ENCODE measurements at regions not wholly inside any gene's neighbourhood (a gene's known extent, or its start where the extent isn't known, plus 50 kb on each side); places are given as distances from the start of the nearest gene placed in this dataset.

DNA sequence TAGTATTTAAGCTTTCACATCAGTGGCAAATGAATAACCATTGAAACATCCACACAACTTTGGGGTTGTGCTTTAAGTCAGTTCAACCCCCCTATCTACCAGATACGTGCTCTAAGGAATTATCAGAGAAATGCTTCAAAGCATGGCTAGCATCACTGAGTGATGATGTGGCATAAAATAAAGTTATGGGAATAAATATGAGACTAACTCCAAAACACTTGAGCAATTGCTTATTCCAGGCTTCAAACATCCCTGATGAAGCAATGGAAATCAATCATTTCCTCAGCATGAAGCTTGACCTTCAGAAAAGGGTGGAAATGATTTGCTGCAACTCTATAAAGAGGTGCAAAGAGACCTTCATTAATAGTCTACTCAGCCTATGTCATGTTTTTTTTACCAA is 292.0 kb upstream of the SMC2 start:
- no peak for DNase-seq

DNA sequence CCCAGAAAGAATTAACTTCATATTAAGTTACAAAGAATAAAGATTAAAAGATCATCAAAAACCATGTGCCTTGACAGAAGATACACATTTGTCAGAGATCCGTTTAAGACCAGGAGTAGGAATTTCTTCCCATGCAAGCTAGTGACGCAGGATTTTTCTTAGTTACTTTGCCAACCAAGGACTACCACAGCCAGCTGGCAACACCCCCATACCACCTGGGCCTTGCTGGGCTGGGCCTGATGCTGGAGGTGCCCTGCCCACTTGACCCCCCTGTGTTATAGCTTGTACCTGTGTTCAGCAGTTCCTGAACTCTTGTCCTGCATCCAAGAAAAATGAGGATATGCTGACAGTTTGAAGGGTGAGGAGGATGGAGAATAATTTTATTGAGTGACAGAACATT is 290.9 kb upstream of the SMC2 start:
- DNase-seq = no peak

DNA sequence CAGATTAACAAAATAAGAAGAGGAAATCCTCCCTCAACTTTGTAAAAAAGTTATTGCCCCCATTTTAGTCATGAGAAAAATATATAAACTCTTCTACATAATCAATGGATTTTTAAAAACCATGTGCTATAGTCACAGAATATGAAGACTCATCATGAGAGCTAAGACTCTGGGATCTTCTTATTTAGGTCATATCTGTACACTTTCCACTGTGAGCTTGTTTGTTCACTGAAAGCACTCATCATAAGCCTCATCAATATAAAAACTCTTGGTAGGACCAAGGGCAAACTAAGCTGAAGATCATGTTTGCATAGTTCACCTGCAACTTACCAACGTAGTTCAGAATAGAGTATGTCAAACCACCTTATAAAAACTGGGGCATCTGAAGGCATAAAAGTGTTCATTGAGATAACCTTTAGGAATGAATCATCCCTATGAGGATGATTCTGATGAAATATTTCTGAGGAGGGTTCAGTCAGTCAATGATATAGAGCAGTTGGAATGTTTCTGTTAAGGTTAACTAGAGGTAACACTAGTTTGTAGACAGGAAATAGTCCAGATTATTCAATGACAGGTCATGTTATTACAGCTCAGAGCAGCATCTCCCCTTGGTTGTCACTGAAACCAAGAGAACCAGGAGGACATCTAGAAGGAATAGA is 289.9 kb upstream of the SMC2 start:
- DNase-seq = no peak

DNA sequence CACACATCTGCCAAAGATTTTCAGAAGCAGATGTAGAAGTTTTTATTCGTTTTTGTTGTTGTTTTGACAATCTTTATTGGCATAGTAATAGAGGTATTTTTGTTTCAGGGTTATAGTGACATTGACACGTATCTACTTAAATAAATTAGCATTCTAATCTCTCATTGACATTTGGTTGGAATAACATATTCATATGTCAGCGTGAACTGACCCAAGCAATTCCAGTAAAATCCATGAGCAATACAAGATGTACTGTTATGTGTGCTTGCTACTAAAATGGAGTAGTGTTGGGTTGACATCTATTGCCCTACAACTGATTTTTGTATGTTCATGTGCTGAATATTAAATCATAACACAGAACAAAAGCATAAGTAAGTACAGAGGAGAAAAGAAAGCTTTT is 284.4 kb upstream of the SMC2 start:
- no peak for DNase-seq

DNA sequence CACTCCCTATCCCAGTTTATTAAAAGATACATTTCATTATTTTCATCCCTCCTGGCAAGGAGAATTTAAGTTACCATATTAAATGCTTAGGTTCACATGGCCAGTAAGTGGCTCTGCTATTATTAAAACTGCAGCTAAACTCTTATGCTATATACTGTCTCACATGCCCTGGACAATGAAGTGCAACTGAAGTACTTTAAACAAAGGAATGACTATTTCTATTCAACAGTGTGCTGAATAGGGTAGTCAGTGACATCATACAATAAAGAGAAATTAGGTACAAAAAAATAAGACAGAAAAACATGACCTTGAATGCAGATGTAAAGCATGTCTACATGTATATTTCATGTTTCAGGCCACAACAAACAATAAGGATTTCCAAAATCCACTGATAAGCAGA is 282.6 kb upstream of the SMC2 start:
- no peak for DNase-seq

DNA sequence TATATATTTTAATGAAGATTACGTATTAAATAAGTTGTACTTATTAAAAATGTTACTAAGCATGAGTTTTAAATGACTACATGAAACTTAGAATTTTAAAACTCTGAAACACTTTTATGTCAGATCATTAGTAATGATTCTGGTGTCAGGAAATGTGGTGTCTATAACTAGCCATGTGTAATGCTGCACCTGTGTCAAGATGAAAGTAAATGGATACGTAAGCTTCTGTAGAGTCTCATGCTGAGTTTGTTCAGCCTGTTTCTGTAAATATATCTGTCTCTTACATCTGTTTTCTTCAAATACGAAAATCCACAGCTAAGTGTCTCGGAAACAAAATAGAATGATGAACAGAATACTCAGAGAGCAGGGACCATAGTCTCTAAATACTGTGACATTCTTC is 278.0 kb upstream of the SMC2 start:
- no peak for DNase-seq

DNA sequence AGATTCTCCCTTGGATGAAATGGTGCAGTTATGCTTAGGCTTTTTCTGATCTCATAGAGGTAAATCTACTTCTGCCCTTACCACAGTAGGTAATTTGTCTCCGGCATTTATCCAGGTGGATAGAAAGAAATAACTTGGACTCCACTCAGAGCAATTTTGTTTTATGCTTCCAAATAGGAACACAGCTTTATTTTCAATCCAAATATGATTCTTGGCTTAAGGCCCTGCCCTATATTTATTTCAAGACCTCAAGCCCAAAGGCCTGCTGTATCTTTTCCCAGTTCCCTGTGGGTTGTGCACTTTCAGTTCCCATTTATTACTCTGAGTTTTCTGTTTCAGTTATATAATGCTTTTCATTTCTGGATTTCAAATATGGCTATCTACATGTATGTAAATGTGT is 274.2 kb upstream of the SMC2 start:
- no peak for DNase-seq

DNA sequence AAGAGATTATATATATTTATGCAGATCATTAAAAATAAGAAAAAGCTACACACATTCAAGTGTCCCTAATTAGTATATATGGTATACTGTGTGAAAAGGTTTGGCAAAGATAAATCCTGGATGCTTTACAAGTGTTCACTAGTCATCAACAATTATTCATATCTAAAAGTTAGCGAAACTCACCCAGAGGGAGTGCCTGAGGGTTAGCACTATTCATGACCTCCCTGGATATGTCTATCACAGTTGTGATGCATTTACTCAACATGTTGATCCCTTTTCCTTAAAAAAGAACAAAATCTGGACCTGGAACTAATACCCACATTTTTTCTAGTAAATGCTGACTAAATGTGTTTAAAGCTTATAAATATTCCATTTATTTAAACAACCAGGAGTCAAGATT is 273.0 kb upstream of the SMC2 start:
- DNase-seq = no peak

DNA sequence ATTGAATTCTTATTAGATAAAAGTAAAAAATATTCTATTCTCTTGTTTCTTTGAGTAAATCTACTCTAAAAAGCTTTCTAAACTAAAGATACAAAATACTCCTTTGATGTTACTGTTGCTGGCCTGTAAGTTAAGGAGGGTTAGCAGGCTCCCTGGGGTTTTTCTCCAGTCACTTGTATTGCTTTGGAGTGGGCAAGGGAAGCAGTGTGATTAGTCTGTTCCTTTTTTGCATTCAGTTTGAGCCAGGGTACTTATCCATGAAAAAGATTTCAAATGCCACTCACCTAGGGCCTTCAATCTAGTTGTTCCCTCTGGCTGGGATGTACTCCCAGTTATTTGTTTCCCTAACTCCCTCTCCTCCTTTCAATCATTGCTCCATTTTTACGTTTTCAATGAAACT is 256.2 kb upstream of the SMC2 start:
- no peak for DNase-seq

DNA sequence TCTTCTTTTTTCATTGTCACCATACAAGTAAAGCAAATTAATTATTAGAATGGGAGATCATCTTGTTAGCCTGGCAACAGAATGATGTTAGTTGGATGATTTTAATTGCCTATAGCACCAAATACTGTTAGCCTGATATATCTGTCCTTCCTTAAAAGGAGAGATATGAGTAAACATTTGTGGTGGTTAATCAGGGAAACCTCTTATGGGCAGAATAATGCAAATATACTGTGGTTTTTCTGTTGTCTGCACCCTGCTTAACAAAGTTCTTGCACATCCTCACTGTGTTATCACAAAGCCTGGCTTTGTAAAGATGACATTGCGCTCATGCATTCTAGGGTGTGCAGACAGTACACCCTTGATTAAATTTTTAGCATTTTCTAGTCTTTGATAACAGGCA is 254.9 kb upstream of the SMC2 start:
- no peak for DNase-seq

DNA sequence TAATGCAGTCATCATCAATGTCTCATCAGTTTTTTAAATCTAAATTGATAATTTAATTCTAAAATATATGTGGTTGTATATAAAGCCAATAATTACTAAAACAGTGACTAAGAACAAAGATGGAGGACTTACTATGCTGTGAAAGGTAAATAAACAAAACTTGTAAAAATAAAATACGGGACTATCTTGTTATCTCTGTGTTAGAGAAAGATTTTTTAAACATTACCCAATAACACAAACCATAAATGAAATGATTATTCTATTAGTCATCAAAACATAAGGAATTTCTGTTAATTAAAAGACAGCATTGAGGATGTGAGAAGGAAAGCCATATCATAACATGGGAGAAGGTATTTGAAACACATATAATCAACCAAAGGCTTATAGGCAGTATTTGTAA is 226.2 kb upstream of the SMC2 start:
- no peak for DNase-seq

DNA sequence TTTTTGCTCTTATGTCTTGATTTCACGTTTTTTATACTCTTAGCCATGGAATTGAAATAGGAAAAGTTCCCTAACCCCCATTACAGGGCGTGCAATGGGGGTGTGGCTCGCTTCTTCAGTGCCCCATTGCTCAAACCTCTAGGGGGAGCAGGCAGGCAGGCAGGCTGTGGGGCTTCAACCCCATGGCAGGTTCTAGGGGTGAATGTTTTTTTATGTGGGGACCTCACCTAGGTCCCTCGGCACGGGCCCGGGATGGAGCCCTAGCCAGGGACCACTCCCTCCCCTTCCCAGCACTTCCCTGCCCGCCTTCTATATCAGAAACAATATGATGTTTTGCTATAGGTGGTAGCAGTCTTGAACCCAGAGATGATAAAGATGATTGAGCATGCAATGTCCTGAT is 221.3 kb upstream of the SMC2 start:
- DNase-seq = no peak

DNA sequence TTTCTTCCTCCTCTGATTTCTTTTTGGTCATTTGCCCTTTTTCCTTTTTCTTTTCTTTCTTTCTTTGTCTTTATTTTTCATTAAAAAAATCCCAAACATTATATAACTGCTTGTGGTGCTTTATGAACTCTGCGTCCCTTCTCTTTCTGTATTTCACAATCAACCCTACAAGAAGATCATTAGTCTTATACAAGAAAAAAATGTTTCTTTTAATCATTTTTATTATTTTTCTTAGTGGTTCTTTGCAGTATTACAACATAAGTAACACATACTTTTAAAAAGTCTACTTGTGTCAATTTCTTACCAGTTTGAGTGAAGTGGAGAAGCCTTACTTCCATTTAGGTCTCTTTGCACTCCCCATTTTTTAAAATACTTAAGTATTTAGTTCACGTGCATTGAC is 212.7 kb upstream of the SMC2 start:
- DNase-seq = no peak

DNA sequence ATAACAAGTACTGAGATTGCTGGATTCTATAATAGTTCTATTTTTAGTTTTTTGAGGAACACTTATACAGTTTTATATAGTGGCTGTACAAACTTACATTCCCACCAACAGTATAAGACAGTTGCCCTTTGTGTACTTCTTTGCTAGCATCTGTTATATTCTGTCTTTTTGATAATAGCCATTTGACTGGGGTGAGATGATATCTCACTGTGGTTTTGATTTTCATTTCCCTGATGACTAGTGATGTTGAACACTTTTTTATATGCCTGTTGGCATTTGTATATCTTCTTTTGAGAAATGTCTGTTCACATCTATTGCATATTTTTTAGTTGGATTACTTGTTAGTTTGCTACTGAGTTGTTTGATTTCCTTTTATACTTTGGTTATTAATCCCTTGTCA is 204.1 kb upstream of the SMC2 start:
- DNase-seq = no peak

DNA sequence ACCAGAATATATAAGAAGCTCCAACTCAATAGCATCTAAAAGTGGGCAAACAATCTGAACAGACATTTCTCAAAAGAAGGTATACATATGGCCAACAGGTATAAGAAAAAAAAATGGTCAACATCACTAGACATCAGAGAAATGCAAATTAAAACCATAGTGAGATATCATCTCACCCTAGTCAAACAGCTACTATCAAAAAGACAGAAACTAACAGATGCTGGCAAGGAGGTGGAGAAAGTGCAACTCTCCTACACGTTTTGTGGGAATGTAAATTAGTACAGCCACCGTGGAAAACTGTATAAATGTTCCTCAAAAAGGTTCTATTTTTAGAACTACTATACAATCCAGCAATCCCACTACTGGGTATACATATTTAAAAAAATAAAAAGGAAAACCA is 199.9 kb upstream of the SMC2 start:
- DNase-seq = no peak

DNA sequence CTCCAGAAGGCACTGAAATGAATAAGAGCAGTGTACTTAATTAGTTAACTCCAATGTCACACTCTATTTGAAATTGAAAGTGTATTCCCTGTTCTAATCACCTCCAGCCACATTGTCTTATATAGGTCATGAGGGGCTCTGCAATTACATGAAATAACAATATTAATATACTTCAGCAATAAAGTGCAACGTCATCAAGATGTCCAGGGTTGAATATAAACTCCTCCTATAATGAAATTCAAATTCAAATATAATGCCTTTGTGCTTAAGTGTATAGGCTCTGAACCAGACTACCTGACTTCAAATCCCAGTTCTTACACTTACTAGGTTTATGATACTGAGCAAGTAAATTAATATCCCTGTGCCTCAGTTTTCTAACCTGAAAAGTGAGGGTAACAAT is 195.6 kb upstream of the SMC2 start:
- no peak for DNase-seq

DNA sequence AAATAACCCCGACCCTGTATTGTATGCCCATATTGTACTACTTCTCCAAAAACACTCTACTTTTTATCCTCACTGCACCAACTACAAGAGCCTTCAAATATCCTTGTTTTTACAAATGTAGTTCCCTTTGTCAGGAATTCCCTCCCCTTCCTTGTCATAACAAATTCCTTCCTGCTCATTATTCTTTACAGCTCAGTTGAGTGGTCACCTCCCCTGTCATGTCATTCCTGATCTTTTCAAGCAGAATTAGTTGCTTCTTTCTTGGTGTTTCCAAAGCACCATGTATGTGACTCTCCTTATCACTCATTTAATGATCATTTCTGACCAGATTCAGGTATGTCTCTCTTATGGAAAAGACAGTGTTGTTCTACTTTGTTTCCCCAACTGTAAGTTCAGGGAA is 194.2 kb upstream of the SMC2 start:
- no peak for DNase-seq

DNA sequence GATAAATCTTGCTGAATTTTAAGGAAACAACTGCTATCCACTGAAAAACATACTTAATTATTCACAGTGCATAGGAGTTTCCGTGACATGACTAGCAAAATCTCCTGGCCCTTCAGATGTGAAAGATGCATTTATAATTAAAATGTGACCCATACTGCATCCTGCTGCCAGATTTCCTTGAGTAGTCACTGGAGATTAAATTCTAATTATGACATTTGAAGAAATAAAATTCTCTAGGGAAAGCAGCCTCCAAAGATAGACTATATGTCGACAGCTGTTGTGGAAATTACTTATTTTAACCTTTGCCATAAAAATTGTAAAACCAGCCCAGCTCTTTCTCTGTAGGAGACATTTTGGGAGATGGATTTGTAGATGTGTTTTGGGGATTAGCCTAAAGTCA is 193.6 kb upstream of the SMC2 start:
- no peak for DNase-seq

DNA sequence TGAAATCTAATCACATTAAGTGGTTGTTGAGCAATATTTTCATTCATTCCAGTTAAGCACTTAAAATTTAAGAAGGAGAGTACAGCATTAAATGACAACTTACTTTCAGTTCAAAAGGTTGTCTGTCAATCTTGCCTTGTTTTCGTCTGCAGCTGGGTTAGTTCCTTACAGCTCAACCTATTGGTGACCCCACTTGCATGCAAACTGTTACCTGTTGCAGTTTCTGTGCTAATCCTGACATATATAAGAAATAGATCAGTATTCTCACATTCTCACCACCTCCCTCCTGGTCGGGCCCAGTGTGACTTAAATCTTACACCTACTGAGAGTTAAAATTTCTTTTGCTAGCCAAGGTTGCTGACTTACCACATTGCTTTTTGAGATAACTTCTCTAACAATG is 191.8 kb upstream of the SMC2 start:
- no peak for DNase-seq

DNA sequence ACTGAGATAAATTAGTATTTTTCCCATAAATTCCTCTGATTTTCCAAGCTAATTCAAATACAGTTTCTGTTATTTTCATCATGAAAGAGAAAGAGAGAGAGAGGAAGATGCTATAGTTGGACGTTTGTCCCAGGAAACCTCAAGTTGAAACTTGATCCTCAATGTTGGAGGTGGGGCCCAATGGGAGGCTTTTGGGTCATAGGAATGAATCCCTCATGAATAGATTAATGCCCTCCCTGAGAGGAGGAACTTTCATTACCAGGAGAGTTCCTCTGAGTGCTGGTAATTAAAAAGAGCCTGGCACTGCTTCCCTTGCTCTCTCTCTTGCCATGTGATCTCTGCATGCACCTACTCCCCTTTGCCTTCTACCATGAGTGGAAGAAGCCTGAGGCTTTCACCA is 189.9 kb upstream of the SMC2 start:
- DNase-seq = no peak

DNA sequence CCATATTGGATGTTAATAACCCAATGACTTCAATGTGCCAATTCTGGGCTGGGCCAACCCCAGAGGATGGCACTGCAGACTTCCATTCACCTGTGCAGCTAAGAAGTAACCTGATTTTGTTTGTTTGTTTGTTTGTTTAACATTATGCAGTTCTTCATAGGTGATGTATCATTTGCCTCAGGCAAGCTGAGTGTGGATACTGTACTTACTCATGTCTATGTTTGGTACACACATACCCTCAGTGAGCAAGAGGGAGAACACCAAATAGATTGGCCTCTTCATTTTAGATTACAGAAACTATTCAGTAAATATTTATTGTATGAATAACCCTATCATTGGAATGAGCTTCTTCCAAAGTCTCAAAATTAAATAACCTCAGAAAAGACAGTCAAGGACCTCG is 180.2 kb upstream of the SMC2 start:
- no peak for DNase-seq

DNA sequence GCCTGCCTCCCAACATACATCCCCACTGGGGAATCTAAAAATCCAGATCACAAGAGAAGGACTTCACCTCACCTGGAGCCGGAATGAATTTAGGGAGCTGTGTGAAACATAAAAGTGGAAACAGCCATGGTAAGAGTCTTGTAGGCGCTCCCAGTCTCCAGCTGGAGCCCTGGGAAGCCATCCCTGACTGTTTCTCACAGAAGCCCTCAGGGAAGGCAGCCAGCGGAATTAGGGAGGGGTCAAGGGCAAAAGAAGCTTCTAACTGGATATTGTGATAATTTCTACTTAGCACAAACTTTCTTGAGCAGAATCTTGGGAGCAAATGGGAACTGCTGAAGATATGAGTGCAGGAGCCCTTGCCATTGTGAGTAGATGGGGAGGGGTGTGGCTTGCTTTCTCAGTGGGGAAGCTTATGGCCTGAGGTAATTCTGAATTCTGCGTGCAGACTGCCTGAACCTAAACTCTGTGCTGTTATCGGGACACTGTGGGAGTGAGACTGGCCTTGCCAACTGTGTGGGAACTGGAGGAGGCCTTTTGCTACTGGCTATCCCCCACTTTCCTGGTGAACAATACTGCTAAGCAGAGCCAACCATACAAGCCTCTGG is 174.4 kb upstream of the SMC2 start:
- DNase-seq = no peak

DNA sequence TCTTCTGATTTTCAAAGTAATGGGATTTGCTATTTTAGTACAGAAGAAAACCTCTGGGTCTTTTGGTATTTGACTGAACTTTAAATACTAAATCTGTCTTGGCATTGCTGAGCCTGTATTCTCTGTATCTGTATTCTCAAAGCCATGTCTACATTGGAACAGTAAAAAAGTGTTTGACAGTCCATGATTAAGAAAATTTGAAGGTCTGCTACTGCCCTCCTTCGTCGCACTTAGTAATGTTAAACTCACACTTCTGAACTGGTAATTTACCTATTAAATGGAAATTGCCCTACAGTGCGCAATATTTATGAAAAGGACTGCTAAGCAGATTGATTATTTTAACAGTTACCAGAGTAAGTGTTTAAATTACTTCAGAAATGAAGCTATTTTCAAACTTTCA is 165.7 kb upstream of the SMC2 start:
- DNase-seq = no peak

DNA sequence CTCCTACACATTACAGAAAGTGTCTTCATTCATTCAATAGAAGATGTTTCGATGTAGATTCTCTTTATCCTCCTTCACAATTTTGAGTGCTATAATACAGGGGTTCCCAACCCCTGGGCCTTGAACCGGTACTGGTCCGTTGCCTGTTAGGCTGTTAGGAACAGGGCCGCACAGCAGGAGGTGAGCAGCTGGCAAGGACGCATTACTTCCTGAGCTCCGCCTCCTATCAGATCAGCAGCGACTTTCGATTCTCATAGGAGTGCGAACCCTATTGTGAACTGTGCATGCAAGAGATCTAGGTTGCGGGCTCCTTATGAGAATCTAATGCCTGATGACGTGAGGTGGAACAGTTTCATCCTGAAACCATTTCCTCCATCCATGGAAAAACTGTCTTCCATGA is 153.0 kb upstream of the SMC2 start:
- DNase-seq = no peak

DNA sequence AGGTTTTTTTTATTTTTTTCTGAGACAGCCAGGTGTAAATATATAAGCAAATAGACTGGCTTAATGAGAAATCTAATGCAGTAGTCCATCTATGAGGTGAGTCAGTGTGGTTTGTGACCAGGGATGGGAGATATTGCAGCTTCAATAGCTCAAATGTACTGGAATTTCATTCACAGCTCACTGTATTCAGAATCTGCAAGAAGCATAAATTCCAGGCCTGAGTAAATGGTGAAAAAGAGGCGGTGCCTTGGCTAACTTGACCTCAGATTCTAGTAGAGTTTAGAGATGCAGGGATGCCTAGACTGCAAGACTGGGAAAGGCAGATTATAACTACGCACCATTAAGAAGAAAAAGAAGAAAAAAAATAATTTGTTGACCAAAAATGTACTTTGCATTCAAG is 151.9 kb upstream of the SMC2 start:
- no peak for DNase-seq

DNA sequence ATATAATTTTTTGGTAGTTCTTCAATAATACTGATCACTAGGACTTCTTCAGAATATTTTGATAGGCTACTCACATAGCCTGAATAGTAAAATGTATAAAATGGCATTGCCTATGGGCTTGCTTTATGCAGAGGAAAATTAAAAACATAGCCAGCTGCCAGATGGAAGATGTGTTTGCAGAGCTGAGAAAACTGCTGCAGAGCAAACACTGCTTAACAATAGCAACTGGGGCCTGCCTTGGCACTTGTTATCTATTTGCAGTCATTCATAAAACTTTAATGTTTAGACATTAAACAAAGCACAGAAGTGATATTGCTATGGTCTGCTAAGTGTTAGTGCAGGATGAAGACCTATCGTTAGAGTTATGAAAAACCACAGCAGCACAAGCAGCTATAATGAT is 151.5 kb upstream of the SMC2 start:
- DNase-seq = no peak

Measured in stimulated activated CD4-positive, alpha-beta T cell treated with anti-CD3 and anti-CD28 coated beads, Interleukin-1b, Interleukin-23, amount 100 ng/mL, for 48 hours (primary cell).